UCSD-AML1 (cell line): ENCODE measurements at regions not wholly inside any gene's neighbourhood (a gene's known extent, or its start where the extent isn't known, plus 50 kb on each side); places are given as distances from the start of the nearest gene placed in this dataset.
"Not testable (repeated sequence)": the region's sequence is repeated elsewhere in the genome, so short reads cannot be mapped to it uniquely, and the experiment has no call there.

Source experiments
- DNase-seq: peaks from one replicate; lab custom pipeline; 2025; ENCODE audit not compliant: unreplicated experiment; lab: John Stamatoyannopoulos, UW

- DNase-seq: no peak
Measured at GRCh38 chr4:132344924-132345828, 803.9 kb upstream of the PCDH10 start.

- no peak for DNase-seq
Measured at GRCh38 chr4:132346016-132346415, 803.1 kb upstream of the PCDH10 start.

GRCh38 chr4:132351606-132352005 lies 797.5 kb upstream of the PCDH10 start:
- DNase-seq: not testable (repeated sequence)

- no peak for DNase-seq
Measured at GRCh38 chr4:132382243-132382642, 766.9 kb upstream of the PCDH10 start.

- DNase-seq: no peak
Measured at GRCh38 chr4:132383571-132384199, 765.4 kb upstream of the PCDH10 start.

- DNase-seq: no peak
Measured at GRCh38 chr4:132384709-132385108, 764.4 kb upstream of the PCDH10 start.

GRCh38 chr4:132386130-132386529 lies 763.0 kb upstream of the PCDH10 start:
- no peak for DNase-seq

GRCh38 chr4:132387060-132387459 lies 762.0 kb upstream of the PCDH10 start:
- no peak for DNase-seq

GRCh38 chr4:132395561-132395960 lies 753.5 kb upstream of the PCDH10 start:
- no peak for DNase-seq

- DNase-seq: no peak
Measured at GRCh38 chr4:132396636-132397035, 752.5 kb upstream of the PCDH10 start.

GRCh38 chr4:132417220-132417619 lies 731.9 kb upstream of the PCDH10 start:
- no peak for DNase-seq

- no peak for DNase-seq
Measured at GRCh38 chr4:132427125-132427524, 722.0 kb upstream of the PCDH10 start.

GRCh38 chr4:132437117-132437516 lies 712.0 kb upstream of the PCDH10 start:
- no peak for DNase-seq

GRCh38 chr4:132445386-132445785 lies 703.7 kb upstream of the PCDH10 start:
- no peak for DNase-seq

- peak; percentile 1 for DNase-seq
Measured at GRCh38 chr4:132457987-132458386, 691.1 kb upstream of the PCDH10 start.

GRCh38 chr4:132479543-132479942 lies 669.6 kb upstream of the PCDH10 start:
- no peak for DNase-seq

- no peak for DNase-seq
Measured at GRCh38 chr4:132488555-132488954, 660.5 kb upstream of the PCDH10 start.

- no peak for DNase-seq
Measured at GRCh38 chr4:132493476-132493875, 655.6 kb upstream of the PCDH10 start.

- DNase-seq: not testable (repeated sequence)
Measured at GRCh38 chr4:132495267-132495812, 653.8 kb upstream of the PCDH10 start.

GRCh38 chr4:132498215-132498614 lies 650.9 kb upstream of the PCDH10 start:
- no peak for DNase-seq

- no peak for DNase-seq
Measured at GRCh38 chr4:132502096-132502552, 647.0 kb upstream of the PCDH10 start.

GRCh38 chr4:132504438-132504837 lies 644.7 kb upstream of the PCDH10 start:
- DNase-seq: no peak
